Endothelial cell of umbilical vein (primary cell): ENCODE measurements at regions not wholly inside any gene's neighbourhood (a gene's known extent, or its start where the extent isn't known, plus 50 kb on each side); places are given as distances from the start of the nearest gene placed in this dataset.

ENCODE experiments used
- BruUV-seq: library from RNA; stranded (reverse); fragments of 400-500 nt; replicated peaks from 2 replicates; lab custom pipeline; 2021; lab: Mats Ljungman, UMichigan
- CTCF ChIA-PET: fragments of 300-600, 350-600 bp; sonication (Branson Sonifier 250); formaldehyde crosslinking; loops from one replicate; lab custom pipeline; 2021; ENCODE audit warnings: antibody characterized with exemption, inconsistent platforms; lab: Charles Lee
- POLR2A ChIA-PET: fragments of 300-600, 350-600 bp; sonication (Branson Sonifier 250); formaldehyde crosslinking; loops from one replicate; lab custom pipeline; 2021; ENCODE audit warnings: antibody characterized with exemption, inconsistent platforms; lab: Charles Lee
- DNase-seq: peaks from one replicate; pipeline ENCODE4 v3.0.0-alpha.2; 2011; ENCODE audit warnings: low read depth, low spot score
- FAIRE-seq: peaks from 2 replicates; lab custom pipeline; 2011; peaks lifted over from hg19 to GRCh38; lab: Jason Lieb, UNC
- H2AFZ ChIP-seq: 2 replicates; pipeline ENCODE4 v1.6.0; 2012; ENCODE audit warnings: low read depth, low read length, control low read depth, inconsistent platforms
- H3K27ac ChIP-seq: 2 replicates; pipeline ENCODE4 v1.5.1; 2011; ENCODE audit warnings: low read depth, mild to moderate bottlenecking, control low read depth, low read length, moderate library complexity; ENCODE audit not compliant: insufficient read depth
- H3K27me3 ChIP-seq, 2 experiments: 2 replicates each; pipeline versions ENCODE4 v1.6.0 to v1.6.1; 2011; ENCODE audit warnings: low read length in 2 of 2, mixed read lengths in 1 of 2; ENCODE audit not compliant: control insufficient read depth in 2 of 2, insufficient read depth in 2 of 2
- H3K36me3 ChIP-seq, 2 experiments: 2 replicates in 1 of 2; 3 replicates in 1 of 2; pipeline ENCODE4 v1.5.1; 2011; ENCODE audit warnings: low read length in 2 of 2, mild to moderate bottlenecking in 1 of 2, moderate library complexity in 1 of 2; ENCODE audit not compliant: control insufficient read depth in 2 of 2, insufficient read depth in 2 of 2; ENCODE audit errors: extremely low read depth in 1 of 2
- H3K4me1 ChIP-seq: 3 replicates; pipeline ENCODE4 v1.5.1; 2011; ENCODE audit warnings: mild to moderate bottlenecking, low read length; ENCODE audit not compliant: control insufficient read depth, insufficient read depth; ENCODE audit errors: extremely low read depth
- H3K4me2 ChIP-seq: 2 replicates; pipeline ENCODE4 v1.6.1; 2011; ENCODE audit warnings: low read length, control low read depth, mixed read lengths; ENCODE audit not compliant: insufficient read depth
- H3K4me3 ChIP-seq, 3 experiments: fragments of 200-600 bp in 1 of 3; sonication (generic), shearing (Covaris generic) in 1 of 3; replicated peaks in 1 of 3; 2 replicates each; pipeline ENCODE4 v1.5.1; 2011 to 2016; ENCODE audit warnings: control low read depth in 3 of 3, low read length in 3 of 3, mild to moderate bottlenecking in 2 of 3, inconsistent platforms in 1 of 3, low read depth in 1 of 3, moderate library complexity in 1 of 3; ENCODE audit not compliant: insufficient read depth in 1 of 3
- H3K79me2 ChIP-seq: 2 replicates; pipeline ENCODE4 v1.6.0; 2012; ENCODE audit warnings: low read length, inconsistent platforms; ENCODE audit not compliant: control insufficient read depth, insufficient read depth
- H3K9ac ChIP-seq: replicated peaks from 2 replicates; pipeline ENCODE3; 2011; ENCODE audit warnings: low read length, control low read depth; ENCODE audit not compliant: insufficient read depth; ENCODE audit errors: extremely low read depth
- H3K9me1 ChIP-seq: replicated peaks from 3 replicates; pipeline ENCODE4 v1.6.0; 2011; ENCODE audit warnings: mild to moderate bottlenecking, low read length; ENCODE audit not compliant: control insufficient read depth, insufficient read depth; ENCODE audit errors: extremely low read depth
- H3K9me3 ChIP-seq: replicated peaks from 2 replicates; pipeline ENCODE4 v1.5.1; 2012; ENCODE audit warnings: low read length, inconsistent platforms; ENCODE audit not compliant: control insufficient read depth, insufficient read depth
- H4K20me1 ChIP-seq: replicated peaks from 2 replicates; pipeline ENCODE3; 2011; ENCODE audit warnings: mild to moderate bottlenecking, low read length; ENCODE audit not compliant: control insufficient read depth, insufficient read depth; ENCODE audit errors: extremely low read depth
- CTCF ChIP-seq, 2 donors: IDR thresholded peaks; 1 replicate in 1 of 2; 2 replicates in 1 of 2; pipeline ENCODE4 v1.5.1; 2011; ENCODE audit warnings: low read length in 2 of 2, mild to moderate bottlenecking in 2 of 2, moderate library complexity in 2 of 2, control low read depth in 1 of 2, inconsistent platforms in 1 of 2, low read depth in 1 of 2; ENCODE audit not compliant: insufficient read depth in 1 of 2; ENCODE audit errors: extremely low read depth in 1 of 2
- FOS ChIP-seq: IDR thresholded peaks from 2 replicates; pipeline ENCODE4 v1.6.1; 2011; ENCODE audit warnings: mild to moderate bottlenecking, low read length, moderate library complexity, borderline replicate concordance; ENCODE audit not compliant: insufficient read depth
- JUN ChIP-seq: IDR thresholded peaks from 2 replicates; pipeline ENCODE4 v1.6.1; 2011; ENCODE audit warnings: borderline replicate concordance, low read depth; ENCODE audit not compliant: insufficient read length, insufficient read depth
- MAX ChIP-seq: IDR thresholded peaks from 2 replicates; pipeline ENCODE4 v1.6.1; 2011; ENCODE audit not compliant: insufficient read depth, insufficient read length
- MYC ChIP-seq: IDR thresholded peaks from one replicate; pipeline ENCODE4 v1.6.1; 2011; ENCODE audit warnings: mild to moderate bottlenecking, low read depth, low read length
- POLR2A ChIP-seq: IDR thresholded peaks from 2 replicates; pipeline ENCODE4 v1.6.1; 2012; ENCODE audit warnings: low read depth, mild to moderate bottlenecking, control low read depth, low read length
- dilution Hi-C: fragments of 300-500 bp; cut with MboI; formaldehyde crosslinking; loops from one replicate; pipeline ENCODE4 v1.15.0; 2019; ENCODE audit warnings: low sequenced_read_pairs; ENCODE audit not compliant: extremely low pct_ligation_motif_present
- intact Hi-C: fragments of 100-400 bp; cut with micrococcal nuclease; formaldehyde crosslinking; loops from one replicate; pipeline ENCODE4 v1.10.0; 2022

- no peaks in the 10 kb centered on the region for H3K9me1 ChIP-seq
- FAIRE-seq (no peak), DNase-seq (no peak)
- no peak overlapping the region for H3K27ac ChIP-seq
- H2AFZ ChIP-seq, result no peak overlapping the region
- H3K4me2 ChIP-seq, result no peak overlapping the region
- ChIA-PET CTCF (no interaction called here), POLR2A (no interaction called here)
- no peaks in the 10 kb centered on the region for H4K20me1 ChIP-seq
- dilution Hi-C loops (no loop called here), intact Hi-C loops (no loop called here)
- H3K9ac ChIP-seq, result no peak overlapping the region
- no TSS peak for BruUV-seq
- H3K9me3 ChIP-seq, result peaks cover 5% of the 10 kb centered on the region
- no peaks in the 10 kb centered on the region for H3K4me1 ChIP-seq
- no peak overlapping the region for H3K4me3 ChIP-seq
- H3K27me3 ChIP-seq, result no peaks in the 10 kb centered on the region
- TF ChIP-seq MAX (no peak), CTCF (IDR thresholded peaks at IDR 0.05; ENCODE audit: extremely low read depth in 1 of 2, insufficient read depth in 1 of 2, low read depth in 1 of 2, low read length in 2 of 2) (no peak), FOS (no peak)
- H3K79me2 ChIP-seq, result no peaks in the 10 kb centered on the region
- no peaks in the 10 kb centered on the region for H3K36me3 ChIP-seq
Measured at GRCh38 chr3:154656486-154656885, 226.5 kb upstream of the GPR149 start.

- no peak for FAIRE-seq
- Histone ChIP-seq H3K4me1 (no peaks in the 10 kb centered on the region), H2AFZ (no peak overlapping the region), H3K9me1 (no peaks in the 10 kb centered on the region), H4K20me1 (no peaks in the 10 kb centered on the region), H3K4me2 (no peak overlapping the region), H3K27me3 (no peaks in the 10 kb centered on the region), H3K27ac (no peak overlapping the region), H3K9me3 (peaks cover 2% of the 10 kb centered on the region), H3K9ac (no peak overlapping the region), H3K4me3 (no peak overlapping the region), H3K36me3 (no peaks in the 10 kb centered on the region), H3K79me2 (no peaks in the 10 kb centered on the region)
- no TSS peak for BruUV-seq
- ChIA-PET POLR2A (no interaction called here), CTCF (no interaction called here)
- no peak for DNase-seq
- dilution Hi-C loops (no loop called here), intact Hi-C loops (no loop called here)
- TF ChIP-seq POLR2A (no peak), FOS (no peak), JUN (no peak), MYC (no peak)
Measured at GRCh38 chr3:154642145-154642544, 212.2 kb upstream of the GPR149 start.
